ENCODE measurements at regions not wholly inside any gene's neighbourhood (a gene's known extent, or its start where the extent isn't known, plus 50 kb on each side); places are given as distances from the start of the nearest gene placed in this dataset.

GRCh38 chr7:156034397-156034796 lies 222.1 kb upstream of the SHH start:
- TF ChIP-seq EP300 (IDR thresholded peaks at IDR 0.05) (peak in 1 of 4 donors; percentile 55), POLR2A (IDR thresholded peaks at IDR 0.05) (no peak)
- Histone ChIP-seq H3K4me1 (no peaks in the 10 kb centered on the region), H3K4me3 (no peak overlapping the region), H3K27ac (no peak overlapping the region), H3K27me3 (no peaks in the 10 kb centered on the region), H3K9me3 (peaks cover 0 to 6% (median 0%) of the 10 kb centered on the region in 4 donors), H3K36me3 (no peaks in the 10 kb centered on the region)
- peak in 1 of 2 donors; percentile 42 for ATAC-seq (ENCODE audit: low FRiP score in 2 of 2)
- DNase-seq = no peak
- WGBS, 2 donors = 17 to 32% methylated on average over 3 of the region's 3 CpGs

GRCh38 chr7:156032973-156033372 lies 220.7 kb upstream of the SHH start:
- Histone ChIP-seq H3K9me3 (peaks cover 0 to 6% (median 0%) of the 10 kb centered on the region in 4 donors), H3K27ac (no peak overlapping the region), H3K36me3 (no peaks in the 10 kb centered on the region), H3K4me1 (no peaks in the 10 kb centered on the region), H3K4me3 (no peak overlapping the region), H3K27me3 (no peaks in the 10 kb centered on the region)
- ATAC-seq (ENCODE audit: low FRiP score in 2 of 2) (no peak), DNase-seq (no peak)
- TF ChIP-seq EP300 (IDR thresholded peaks at IDR 0.05) (no peak), CTCF (IDR thresholded peaks at IDR 0.05) (no peak), POLR2A (IDR thresholded peaks at IDR 0.05) (no peak), POLR2AphosphoS5 (IDR thresholded peaks at IDR 0.05) (no peak)

GRCh38 chr7:156031679-156032478 lies 219.6 kb upstream of the SHH start:
- Histone ChIP-seq H3K27ac (no peak overlapping the region), H3K4me3 (no peak overlapping the region), H3K27me3 (no peaks in the 10 kb centered on the region), H3K36me3 (no peaks in the 10 kb centered on the region), H3K9me3 (peaks cover 0 to 6% (median 0%) of the 10 kb centered on the region in 4 donors), H3K4me1 (no peaks in the 10 kb centered on the region)
- 87 to 91% methylated on average over 7 of the region's 7 CpGs for WGBS, 2 donors
- DNase-seq (no peak), ATAC-seq (ENCODE audit: low FRiP score in 2 of 2) (no peak)
- no peak for TF ChIP-seq EP300 (IDR thresholded peaks at IDR 0.05)
- no peak for TF ChIP-seq POLR2AphosphoS5 (IDR thresholded peaks at IDR 0.05)
- TF ChIP-seq CTCF (IDR thresholded peaks at IDR 0.05) = no peak
- no peak for TF ChIP-seq POLR2A (IDR thresholded peaks at IDR 0.05)

- no peaks in the 10 kb centered on the region for H3K4me1 ChIP-seq
- DNase-seq = no peak
- TF ChIP-seq CTCF (IDR thresholded peaks at IDR 0.05) (no peak), POLR2AphosphoS5 (IDR thresholded peaks at IDR 0.05) (no peak), EP300 (IDR thresholded peaks at IDR 0.05) (no peak), POLR2A (IDR thresholded peaks at IDR 0.05) (no peak)
- no peaks in the 10 kb centered on the region for H3K27me3 ChIP-seq
- no peaks in the 10 kb centered on the region for H3K36me3 ChIP-seq
- peaks cover 0 to 6% (median 0%) of the 10 kb centered on the region in 4 donors for H3K9me3 ChIP-seq
- ATAC-seq (ENCODE audit: low FRiP score in 2 of 2) = peak in 1 of 2 donors; percentile 51
- H3K4me3 ChIP-seq = no peak overlapping the region
- H3K27ac ChIP-seq = no peak overlapping the region
- WGBS, 2 donors = 81 to 83% methylated on average over 10 to 12 of the region's 12 CpGs
These were observed 217.3 kb upstream of the SHH start for GRCh38 chr7:156029460-156030007.

- Histone ChIP-seq H3K4me1 (no peaks in the 10 kb centered on the region), H3K36me3 (no peaks in the 10 kb centered on the region), H3K27me3 (no peaks in the 10 kb centered on the region), H3K9me3 (peaks cover 0 to 6% (median 0%) of the 10 kb centered on the region in 4 donors), H3K27ac (no peak overlapping the region), H3K4me3 (no peak overlapping the region)
- no peak for ATAC-seq (ENCODE audit: low FRiP score in 2 of 2)
- 82% methylated on average over 11 of the region's 11 CpGs for WGBS, 2 donors
- no peak for DNase-seq
- no peak for TF ChIP-seq CTCF (IDR thresholded peaks at IDR 0.05)
- no peak for TF ChIP-seq POLR2A (IDR thresholded peaks at IDR 0.05)
- TF ChIP-seq EP300 (IDR thresholded peaks at IDR 0.05) = no peak
- no peak for TF ChIP-seq POLR2AphosphoS5 (IDR thresholded peaks at IDR 0.05)
These were observed 216.3 kb upstream of the SHH start for GRCh38 chr7:156028521-156028920.

All from upper lobe of left lung (tissue), 6 donors.